ENCODE measurements at regions not wholly inside any gene's neighbourhood (a gene's known extent, or its start where the extent isn't known, plus 50 kb on each side); places are given as distances from the start of the nearest gene placed in this dataset.
A peak's percentile ranks its signal among the peaks of the same experiment; 100 is the strongest.

DNA sequence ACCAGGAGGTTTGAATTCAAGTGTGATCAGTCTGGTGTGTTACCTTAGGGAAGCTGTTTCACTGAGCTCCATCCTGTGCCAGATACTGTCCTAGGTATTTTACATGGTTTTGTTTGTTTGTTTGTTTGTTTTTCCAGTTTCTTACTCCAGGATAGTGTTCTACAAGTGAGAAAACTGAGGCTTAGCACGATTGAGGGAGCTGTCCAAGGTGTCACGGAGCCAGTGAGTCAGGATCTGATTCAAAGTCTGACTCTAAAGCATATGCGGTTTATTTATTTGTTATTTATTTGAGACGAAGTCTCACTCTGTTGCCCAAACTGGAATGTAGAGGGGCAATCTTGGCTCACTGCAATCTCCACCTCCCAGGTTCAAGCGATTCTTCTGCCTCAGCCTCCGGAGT, 79.7 kb upstream of the GNG2 start:
- Histone ChIP-seq H3K4me3 (no peak overlapping the region), H3K79me2 (ENCODE audit: control insufficient read depth, insufficient read depth, low read length) (no peaks in the 10 kb centered on the region), H3K9ac (ENCODE audit: control insufficient read depth, insufficient read depth, low read length) (no peak overlapping the region), H3K27me3 (replicated peaks in 1 of 2; ENCODE audit: control insufficient read depth in 2 of 2, insufficient read depth in 2 of 2, low read length in 1 of 2) (no peaks in the 10 kb centered on the region), H3K27ac (ENCODE audit: control insufficient read depth, insufficient read depth) (no peak overlapping the region), H2AFZ (ENCODE audit: control insufficient read depth, low read depth, low read length) (no peak overlapping the region), H3K9me3 (replicated peaks; ENCODE audit: control insufficient read depth, insufficient read depth, low read length) (no peaks in the 10 kb centered on the region), H4K20me1 (ENCODE audit: control insufficient read depth, insufficient read depth) (no peaks in the 10 kb centered on the region), H3K4me2 (ENCODE audit: control insufficient read depth, insufficient read depth) (no peak overlapping the region), H3K4me1 (ENCODE audit: control insufficient read depth, insufficient read depth, low read length) (no peaks in the 10 kb centered on the region), H3K36me3 (ENCODE audit: control insufficient read depth in 2 of 2, insufficient read depth in 2 of 2, low read length in 1 of 2) (no peaks in the 10 kb centered on the region)
- intact Hi-C loops (cut with micrococcal nuclease; ENCODE audit: unreplicated experiment) = loop anchor here (1.0 to 5.0 kb wide), 2 partner anchors 82 to 199 kb away; partner anchors contain the start of gene GNG2
- POLR2A ChIA-PET = no interaction called here
- DNase-seq (ENCODE audit: low read depth, low spot score) (no peak), FAIRE-seq (no peak), ATAC-seq (no peak; the same call in 2 of the 3 replicates)
- in situ Hi-C loops (cut with MboI) = no loop called here
- RAD21 ChIA-PET (ENCODE audit: unreplicated experiment) = interaction anchor here (0.9 kb wide), 2 partner anchors 66 to 497 kb away, joined by 3 read pairs; no protein-coding TSS in a partner anchor
- WGBS (ENCODE audit: insufficient coverage, insufficient replicate concordance, low lambda C conversion rate, missing lambda C conversion rate) = 58% methylated on average over 6 of the region's 6 CpGs
- TF ChIP-seq KDM1A (IDR thresholded peaks at IDR 0.05; ENCODE audit: borderline replicate concordance) = no peak
- TF ChIP-seq, protein P1, sequence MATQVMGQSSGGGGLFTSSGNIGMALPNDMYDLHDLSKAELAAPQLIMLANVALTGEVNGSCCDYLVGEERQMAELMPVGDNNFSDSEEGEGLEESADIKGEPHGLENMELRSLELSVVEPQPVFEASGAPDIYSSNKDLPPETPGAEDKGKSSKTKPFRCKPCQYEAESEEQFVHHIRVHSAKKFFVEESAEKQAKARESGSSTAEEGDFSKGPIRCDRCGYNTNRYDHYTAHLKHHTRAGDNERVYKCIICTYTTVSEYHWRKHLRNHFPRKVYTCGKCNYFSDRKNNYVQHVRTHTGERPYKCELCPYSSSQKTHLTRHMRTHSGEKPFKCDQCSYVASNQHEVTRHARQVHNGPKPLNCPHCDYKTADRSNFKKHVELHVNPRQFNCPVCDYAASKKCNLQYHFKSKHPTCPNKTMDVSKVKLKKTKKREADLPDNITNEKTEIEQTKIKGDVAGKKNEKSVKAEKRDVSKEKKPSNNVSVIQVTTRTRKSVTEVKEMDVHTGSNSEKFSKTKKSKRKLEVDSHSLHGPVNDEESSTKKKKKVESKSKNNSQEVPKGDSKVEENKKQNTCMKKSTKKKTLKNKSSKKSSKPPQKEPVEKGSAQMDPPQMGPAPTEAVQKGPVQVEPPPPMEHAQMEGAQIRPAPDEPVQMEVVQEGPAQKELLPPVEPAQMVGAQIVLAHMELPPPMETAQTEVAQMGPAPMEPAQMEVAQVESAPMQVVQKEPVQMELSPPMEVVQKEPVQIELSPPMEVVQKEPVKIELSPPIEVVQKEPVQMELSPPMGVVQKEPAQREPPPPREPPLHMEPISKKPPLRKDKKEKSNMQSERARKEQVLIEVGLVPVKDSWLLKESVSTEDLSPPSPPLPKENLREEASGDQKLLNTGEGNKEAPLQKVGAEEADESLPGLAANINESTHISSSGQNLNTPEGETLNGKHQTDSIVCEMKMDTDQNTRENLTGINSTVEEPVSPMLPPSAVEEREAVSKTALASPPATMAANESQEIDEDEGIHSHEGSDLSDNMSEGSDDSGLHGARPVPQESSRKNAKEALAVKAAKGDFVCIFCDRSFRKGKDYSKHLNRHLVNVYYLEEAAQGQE (IDR thresholded peaks at IDR 0.05; ENCODE audit: low read depth, low read length) = peak; percentile 65; the same call in 1 of the 2 replicates
- CTCF ChIA-PET = interaction anchor here (0.6 to 6.3 kb wide), 14 partner anchors 9 to 623 kb away, joined by 3 to 75 read pairs (median 4); no protein-coding TSS in a partner anchor
- no TSS peak for BruUV-seq (replicated peaks)
- SMC1A ChIA-PET (ENCODE audit: uncharacterized antibody, unreplicated experiment) = interaction anchor here (1.0 to 4.0 kb wide), 4 partner anchors 196 to 741 kb away, joined by 3 to 25 read pairs (median 4); no protein-coding TSS in a partner anchor

DNA sequence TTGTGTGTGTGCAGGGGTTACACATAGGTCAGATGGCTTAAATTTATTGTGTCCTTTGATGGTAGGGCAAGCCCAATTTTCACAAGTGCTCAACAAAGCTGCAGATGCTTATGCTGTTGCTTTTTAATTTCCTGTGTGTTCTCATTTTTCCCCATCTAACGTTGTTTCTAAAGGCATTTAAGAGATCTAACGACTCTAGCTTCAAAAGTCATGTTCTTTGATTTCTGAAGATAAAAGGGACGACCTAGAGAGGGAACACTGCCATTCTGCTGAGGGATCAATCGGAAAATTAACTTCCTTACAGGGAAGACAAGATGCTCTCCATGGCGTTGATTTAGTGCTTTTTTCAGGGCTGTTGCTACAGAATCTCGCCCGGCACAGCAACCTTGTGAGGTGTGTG, 79.0 kb upstream of the GNG2 start:
- 8% methylated on average over 7 of the region's 7 CpGs for WGBS (ENCODE audit: insufficient coverage, insufficient replicate concordance, low lambda C conversion rate, missing lambda C conversion rate)
- CTCF ChIA-PET = interaction anchor here (0.6 to 6.3 kb wide), 9 partner anchors 8 to 499 kb away, joined by 3 to 75 read pairs (median 4); no protein-coding TSS in a partner anchor
- Histone ChIP-seq H3K9me3 (replicated peaks; ENCODE audit: control insufficient read depth, insufficient read depth, low read length) (peaks cover 3% of the 10 kb centered on the region; the same call in 1 of the 3 replicates), H3K4me1 (ENCODE audit: control insufficient read depth, insufficient read depth, low read length) (no peaks in the 10 kb centered on the region), H3K9ac (ENCODE audit: control insufficient read depth, insufficient read depth, low read length) (no peak overlapping the region), H3K4me2 (ENCODE audit: control insufficient read depth, insufficient read depth) (no peak overlapping the region), H3K79me2 (ENCODE audit: control insufficient read depth, insufficient read depth, low read length) (no peaks in the 10 kb centered on the region), H3K27me3 (replicated peaks in 1 of 2; ENCODE audit: control insufficient read depth in 2 of 2, insufficient read depth in 2 of 2, low read length in 1 of 2) (no peaks in the 10 kb centered on the region), H4K20me1 (ENCODE audit: control insufficient read depth, insufficient read depth) (no peaks in the 10 kb centered on the region), H3K4me3 (no peak overlapping the region), H3K36me3 (ENCODE audit: control insufficient read depth in 2 of 2, insufficient read depth in 2 of 2, low read length in 1 of 2) (no peaks in the 10 kb centered on the region), H3K27ac (ENCODE audit: control insufficient read depth, insufficient read depth) (no peak overlapping the region), H2AFZ (ENCODE audit: control insufficient read depth, low read depth, low read length) (no peak overlapping the region)
- POLR2A ChIA-PET = no interaction called here
- intact Hi-C loops (cut with micrococcal nuclease; ENCODE audit: unreplicated experiment) (loop anchor here (5.0 kb wide), 1 partner anchor 81 kb away; the partner anchor contains the start of gene GNG2), in situ Hi-C loops (cut with MboI) (no loop called here)
- DNase-seq (ENCODE audit: low read depth, low spot score) (no peak), ATAC-seq (no peak), FAIRE-seq (no peak)
- SMC1A ChIA-PET (ENCODE audit: uncharacterized antibody, unreplicated experiment) = interaction anchor here (1.2 to 4.0 kb wide), 2 partner anchors 197 to 498 kb away, joined by 3 to 25 read pairs; no protein-coding TSS in a partner anchor
- RAD21 ChIA-PET (ENCODE audit: unreplicated experiment) = interaction anchor here (0.9 kb wide), 2 partner anchors 65 to 498 kb away, joined by 3 read pairs; no protein-coding TSS in a partner anchor
- BruUV-seq (replicated peaks) = no TSS peak
- TF ChIP-seq EZH2 (IDR thresholded peaks at IDR 0.05; ENCODE audit: borderline replicate concordance, control insufficient read depth, low read depth, low read length) (no peak), TCF7 (IDR thresholded peaks at IDR 0.05; ENCODE audit: borderline replicate concordance) (no peak), HDAC2 (IDR thresholded peaks at IDR 0.05) (no peak), CBFB (IDR thresholded peaks at IDR 0.05; ENCODE audit: low read depth) (no peak)
- TF ChIP-seq, protein P2, sequence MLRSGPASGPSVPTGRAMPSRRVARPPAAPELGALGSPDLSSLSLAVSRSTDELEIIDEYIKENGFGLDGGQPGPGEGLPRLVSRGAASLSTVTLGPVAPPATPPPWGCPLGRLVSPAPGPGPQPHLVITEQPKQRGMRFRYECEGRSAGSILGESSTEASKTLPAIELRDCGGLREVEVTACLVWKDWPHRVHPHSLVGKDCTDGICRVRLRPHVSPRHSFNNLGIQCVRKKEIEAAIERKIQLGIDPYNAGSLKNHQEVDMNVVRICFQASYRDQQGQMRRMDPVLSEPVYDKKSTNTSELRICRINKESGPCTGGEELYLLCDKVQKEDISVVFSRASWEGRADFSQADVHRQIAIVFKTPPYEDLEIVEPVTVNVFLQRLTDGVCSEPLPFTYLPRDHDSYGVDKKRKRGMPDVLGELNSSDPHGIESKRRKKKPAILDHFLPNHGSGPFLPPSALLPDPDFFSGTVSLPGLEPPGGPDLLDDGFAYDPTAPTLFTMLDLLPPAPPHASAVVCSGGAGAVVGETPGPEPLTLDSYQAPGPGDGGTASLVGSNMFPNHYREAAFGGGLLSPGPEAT (IDR thresholded peaks at IDR 0.05; ENCODE audit: low read depth) = no peak

Data from GM12878 (cell line).